ENCODE measurements at regions not wholly inside any gene's neighbourhood (a gene's known extent, or its start where the extent isn't known, plus 50 kb on each side); places are given as distances from the start of the nearest gene placed in this dataset.

DNA sequence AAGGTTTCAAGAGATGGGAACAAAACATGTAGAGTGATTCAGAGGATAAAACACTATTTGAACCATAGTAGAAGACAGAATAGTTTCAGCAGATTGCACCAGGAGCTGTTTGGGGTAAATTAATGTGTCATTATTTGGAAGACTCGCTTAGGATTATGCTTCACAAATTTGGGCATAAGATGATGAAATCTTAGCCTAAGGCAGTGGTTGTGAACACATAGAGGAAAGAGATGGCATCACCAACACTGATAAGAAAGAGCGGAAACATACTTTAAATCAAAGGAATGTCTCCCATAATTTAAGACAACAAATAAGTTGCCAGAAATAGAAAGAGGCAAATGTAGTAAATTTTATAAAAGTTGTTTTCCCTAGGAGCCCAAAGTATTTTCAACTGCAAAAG, 66.1 kb upstream of the TBCA start:
- DNase-seq = no peak

DNA sequence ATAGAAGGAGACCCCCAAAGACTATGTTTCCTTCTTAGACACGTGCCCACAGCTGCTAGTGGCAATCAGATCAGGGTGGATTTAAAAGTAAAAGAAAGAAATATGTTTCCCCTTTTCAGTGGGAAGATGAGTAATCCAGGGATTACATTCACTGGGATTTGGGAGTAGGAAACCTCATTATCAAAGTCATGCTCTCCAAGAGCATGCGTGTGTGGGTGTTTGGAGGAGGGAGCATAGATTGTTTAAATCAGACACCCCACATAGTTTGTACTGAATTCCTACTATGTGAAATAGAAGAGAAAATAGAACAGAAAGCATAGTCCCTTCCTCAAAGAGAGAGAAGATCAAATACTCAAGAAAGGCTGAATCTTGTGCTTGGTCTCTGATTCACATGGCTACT, 65.5 kb upstream of the TBCA start:
- no peak for DNase-seq

DNA sequence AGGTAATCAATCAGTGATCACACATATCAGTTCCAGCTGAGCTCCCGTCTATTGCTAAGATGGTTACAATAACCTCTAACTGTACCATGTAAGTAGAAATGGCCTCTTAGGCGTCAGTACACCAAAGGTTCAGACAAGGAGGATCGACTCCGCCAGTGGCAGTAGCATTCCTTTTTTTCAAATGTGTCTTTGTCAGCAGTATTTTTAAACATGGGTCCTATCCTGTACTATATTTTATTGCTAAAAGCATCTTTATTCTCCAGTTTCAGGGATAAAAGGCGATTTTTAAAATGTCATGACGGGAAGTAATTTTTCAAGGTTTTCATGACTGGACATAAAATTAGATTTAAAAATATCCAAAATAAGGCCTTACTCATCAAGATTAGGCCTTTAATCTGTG, 64.8 kb upstream of the TBCA start:
- DNase-seq = no peak

DNA sequence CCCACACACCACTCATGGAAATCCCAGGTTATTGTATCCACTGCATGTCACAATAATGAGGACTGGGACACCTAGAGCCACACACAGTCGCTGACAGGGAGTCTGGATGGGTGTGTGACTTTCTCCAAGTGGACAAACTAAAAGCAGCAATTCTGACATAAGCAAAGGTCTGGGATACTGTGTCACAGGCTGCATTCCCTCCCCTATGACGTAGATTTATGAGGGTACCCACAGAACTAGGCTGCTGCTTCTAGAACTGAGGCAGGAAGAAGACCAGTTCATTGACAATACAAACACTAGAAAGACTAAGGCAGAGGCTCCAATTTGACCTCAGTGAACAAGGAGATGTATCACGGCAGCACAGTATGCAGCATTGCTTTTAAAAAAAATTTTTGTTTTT, 63.6 kb upstream of the TBCA start:
- DNase-seq = no peak

DNA sequence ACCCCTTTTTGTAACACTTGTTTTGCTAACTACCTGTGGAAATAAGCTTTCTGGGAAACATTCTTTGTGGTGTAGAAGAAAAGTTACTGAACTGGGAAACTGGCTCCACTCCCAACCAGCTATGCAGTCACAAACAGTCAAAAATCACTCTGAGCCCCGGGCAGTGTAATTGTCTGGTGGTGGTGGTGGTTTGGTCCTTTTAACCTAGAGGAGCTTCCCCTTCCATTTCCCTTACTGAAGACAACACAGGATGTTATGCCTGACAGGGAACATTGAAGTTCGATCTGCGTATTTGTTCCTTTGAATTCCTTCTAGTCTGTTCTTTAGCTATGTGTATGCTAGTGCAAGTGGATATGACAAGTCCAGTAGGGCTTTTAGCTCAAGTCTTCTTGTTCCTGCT, 56.8 kb upstream of the TBCA start:
- no peak for DNase-seq

DNA sequence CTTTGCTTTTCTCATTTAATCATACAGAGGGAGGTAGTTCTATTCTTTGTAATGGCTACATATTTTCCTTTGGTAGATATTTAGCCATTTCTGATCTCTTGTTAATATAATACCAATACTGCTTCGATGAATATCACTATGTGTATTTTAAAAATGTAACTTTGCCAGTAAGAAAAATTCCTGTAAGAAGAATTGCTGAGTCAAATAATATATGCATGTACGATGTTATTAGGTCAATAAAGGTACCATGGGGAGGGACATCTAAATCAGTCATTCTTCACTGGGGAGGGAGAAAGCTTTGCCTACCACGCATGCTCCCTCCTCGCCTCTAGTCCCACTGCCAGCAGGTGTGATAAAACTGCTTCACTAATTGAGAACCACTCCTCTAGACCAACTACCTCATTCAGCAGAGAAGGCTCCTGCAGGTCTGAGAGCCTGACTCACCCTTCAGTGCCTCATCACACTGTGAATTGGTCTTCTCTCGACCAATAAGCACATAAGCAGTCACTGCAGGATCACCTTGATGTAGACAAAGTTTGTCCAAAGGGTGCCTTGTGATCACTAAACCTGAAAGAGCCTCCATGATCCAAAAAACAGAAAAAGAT, 56.1 kb upstream of the TBCA start:
- no peak for DNase-seq

DNA sequence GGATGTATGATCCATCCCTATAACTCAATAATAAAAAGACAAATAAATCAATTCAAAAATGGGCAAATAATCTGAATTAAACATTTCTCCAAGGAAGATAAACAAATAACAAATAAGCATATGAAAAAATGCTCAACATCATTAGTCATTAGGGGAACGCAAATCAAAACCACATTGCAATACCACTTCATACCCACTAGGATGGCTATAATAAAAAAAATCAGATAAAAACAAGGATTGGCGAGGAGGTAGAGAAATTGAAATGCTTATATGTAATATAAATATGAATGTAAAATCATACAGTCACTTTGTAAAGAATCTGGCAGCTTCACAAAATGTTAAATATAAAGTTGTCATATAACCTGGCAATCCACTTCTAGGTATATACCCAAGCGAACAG, 52.3 kb upstream of the TBCA start:
- DNase-seq = no peak

Measured in stimulated activated naive CD4-positive, alpha-beta T cell (primary cell).